ENCODE measurements at regions not wholly inside any gene's neighbourhood (a gene's known extent, or its start where the extent isn't known, plus 50 kb on each side); places are given as distances from the start of the nearest gene placed in this dataset.

DNA sequence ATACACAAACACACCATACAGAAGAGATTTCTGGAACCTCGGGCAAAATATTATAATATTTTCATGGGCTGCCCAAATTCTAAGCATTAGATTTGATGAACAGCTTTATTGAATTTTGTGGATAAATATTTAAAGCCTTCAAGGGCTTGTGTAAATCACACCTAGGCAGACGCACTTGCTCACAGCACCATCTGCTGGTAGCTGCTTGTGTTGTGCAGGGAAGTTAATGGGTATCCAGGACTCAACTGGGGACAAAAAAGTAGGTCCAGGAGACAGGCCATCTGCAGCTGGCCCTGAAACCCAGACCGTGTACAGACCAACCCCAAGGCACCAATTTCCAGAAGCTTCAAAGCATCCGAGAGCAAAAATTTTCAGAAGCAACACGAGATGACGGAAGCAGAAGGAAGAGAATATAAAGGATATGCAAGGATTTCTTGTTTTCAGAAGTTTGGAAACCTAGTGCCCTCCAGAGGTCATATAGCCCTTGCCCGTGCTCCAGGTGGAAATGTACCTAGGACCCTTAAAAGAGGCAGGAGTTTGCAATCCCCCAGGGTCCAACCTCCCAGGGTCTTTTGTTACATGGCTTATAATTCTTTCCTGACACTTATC lies 140.0 kb downstream of the CHD9NB start:
- no peak for TF ChIP-seq PHF8 (IDR thresholded peaks at IDR 0.05; ENCODE audit: borderline replicate concordance, low read depth)
- TF ChIP-seq POLR2A (IDR thresholded peaks at IDR 0.05; ENCODE audit: low read length), result no peak
- no peak for TF ChIP-seq CHD2 (IDR thresholded peaks at IDR 0.05; ENCODE audit: low read length, partially characterized antibody)
- TF ChIP-seq, protein P1, sequence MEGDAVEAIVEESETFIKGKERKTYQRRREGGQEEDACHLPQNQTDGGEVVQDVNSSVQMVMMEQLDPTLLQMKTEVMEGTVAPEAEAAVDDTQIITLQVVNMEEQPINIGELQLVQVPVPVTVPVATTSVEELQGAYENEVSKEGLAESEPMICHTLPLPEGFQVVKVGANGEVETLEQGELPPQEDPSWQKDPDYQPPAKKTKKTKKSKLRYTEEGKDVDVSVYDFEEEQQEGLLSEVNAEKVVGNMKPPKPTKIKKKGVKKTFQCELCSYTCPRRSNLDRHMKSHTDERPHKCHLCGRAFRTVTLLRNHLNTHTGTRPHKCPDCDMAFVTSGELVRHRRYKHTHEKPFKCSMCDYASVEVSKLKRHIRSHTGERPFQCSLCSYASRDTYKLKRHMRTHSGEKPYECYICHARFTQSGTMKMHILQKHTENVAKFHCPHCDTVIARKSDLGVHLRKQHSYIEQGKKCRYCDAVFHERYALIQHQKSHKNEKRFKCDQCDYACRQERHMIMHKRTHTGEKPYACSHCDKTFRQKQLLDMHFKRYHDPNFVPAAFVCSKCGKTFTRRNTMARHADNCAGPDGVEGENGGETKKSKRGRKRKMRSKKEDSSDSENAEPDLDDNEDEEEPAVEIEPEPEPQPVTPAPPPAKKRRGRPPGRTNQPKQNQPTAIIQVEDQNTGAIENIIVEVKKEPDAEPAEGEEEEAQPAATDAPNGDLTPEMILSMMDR (IDR thresholded peaks at IDR 0.05), result peak; percentile 77
- TF ChIP-seq ESRRA (IDR thresholded peaks at IDR 0.05; ENCODE audit: borderline replicate concordance, low read length), result no peak

Data from A549 (cell line).